Uterus (tissue), 3 donors: ENCODE measurements at regions not wholly inside any gene's neighbourhood (a gene's known extent, or its start where the extent isn't known, plus 50 kb on each side); places are given as distances from the start of the nearest gene placed in this dataset.

Experiments used
- DNase-seq, 2 donors: peaks; one replicate each; pipeline ENCODE4 v3.0.0-alpha.2; 2019 to 2020
- H3K27ac ChIP-seq, 2 donors: fragments of 200-600 bp; sonication (generic); 1 replicate in 1 of 2; 2 replicates in 1 of 2; pipeline ENCODE4 v1.5.1; 2016 to 2018
- H3K27me3 ChIP-seq, 2 donors: fragments of 200-600 bp; sonication (generic); one replicate each; pipeline ENCODE4 v1.5.1; 2018 to 2019; ENCODE audit warnings: control low read depth in 1 of 2
- H3K36me3 ChIP-seq, 2 donors: fragments of 200-600 bp; sonication (generic); one replicate each; pipeline ENCODE4 v1.5.1; 2019; ENCODE audit warnings: control low read depth in 1 of 2
- H3K4me1 ChIP-seq, 2 donors: fragments of 200-600 bp; sonication (generic); one replicate each; pipeline ENCODE4 v1.5.1; 2018 to 2019; ENCODE audit warnings: control low read depth in 1 of 2
- H3K4me3 ChIP-seq, 2 donors: fragments of 200-600 bp; sonication (generic); 1 replicate in 1 of 2; 2 replicates in 1 of 2; pipeline ENCODE4 v1.5.1; 2018 to 2019; ENCODE audit warnings: mild to moderate bottlenecking in 1 of 2
- H3K9me3 ChIP-seq, 2 donors: fragments of 200-600 bp; sonication (generic); one replicate each; pipeline ENCODE4 v1.5.1; 2019; ENCODE audit warnings: control low read depth in 1 of 2
- POLR2A ChIP-seq, 2 donors: fragments of 450-650 bp; IDR thresholded peaks; one replicate each; pipeline ENCODE4 v1.6.1; 2016; ENCODE audit warnings: antibody characterized with exemption in 2 of 2, mild to moderate bottlenecking in 1 of 2, moderate library complexity in 1 of 2
- intact Hi-C: fragments of 100-400 bp; cut with DNase I; formaldehyde crosslinking; loops from one replicate; pipeline ENCODE4 v1.15.1; 2023; ENCODE audit warnings: low total_unique reads
- TF ChIP-seq, protein P1 (sequence below), 4 experiments: fragments of 200-600 bp in 2 of 4; fragments of 450-650 bp in 2 of 4; sonication (generic) in 2 of 4; IDR thresholded peaks; one replicate each; pipeline ENCODE4 v1.5.1; 2016 to 2019; ENCODE audit warnings: antibody characterized with exemption in 4 of 4, mild to moderate bottlenecking in 2 of 4, moderate library complexity in 1 of 4
- donor health status: DM: yes; HTN: yes; CAD: no.

DNA sequence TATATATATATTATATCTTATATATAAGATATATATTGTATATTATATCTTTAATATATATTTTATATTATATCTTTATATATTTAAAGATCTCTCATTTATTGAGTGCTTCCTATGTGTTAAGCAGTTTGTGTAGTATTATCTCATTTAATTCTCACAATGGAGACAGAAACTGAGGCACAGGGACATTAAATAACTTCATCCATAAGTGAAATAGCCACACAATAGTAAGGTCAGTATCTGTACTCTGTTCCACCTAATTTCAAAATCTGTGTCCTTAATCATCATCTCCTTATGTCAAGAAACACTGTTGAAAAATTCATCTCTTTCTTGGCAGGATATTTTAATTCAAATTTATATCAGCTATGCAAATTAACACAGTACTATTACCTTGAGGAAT, 52.8 kb upstream of the CD302 start:
- TF ChIP-seq, protein P1, sequence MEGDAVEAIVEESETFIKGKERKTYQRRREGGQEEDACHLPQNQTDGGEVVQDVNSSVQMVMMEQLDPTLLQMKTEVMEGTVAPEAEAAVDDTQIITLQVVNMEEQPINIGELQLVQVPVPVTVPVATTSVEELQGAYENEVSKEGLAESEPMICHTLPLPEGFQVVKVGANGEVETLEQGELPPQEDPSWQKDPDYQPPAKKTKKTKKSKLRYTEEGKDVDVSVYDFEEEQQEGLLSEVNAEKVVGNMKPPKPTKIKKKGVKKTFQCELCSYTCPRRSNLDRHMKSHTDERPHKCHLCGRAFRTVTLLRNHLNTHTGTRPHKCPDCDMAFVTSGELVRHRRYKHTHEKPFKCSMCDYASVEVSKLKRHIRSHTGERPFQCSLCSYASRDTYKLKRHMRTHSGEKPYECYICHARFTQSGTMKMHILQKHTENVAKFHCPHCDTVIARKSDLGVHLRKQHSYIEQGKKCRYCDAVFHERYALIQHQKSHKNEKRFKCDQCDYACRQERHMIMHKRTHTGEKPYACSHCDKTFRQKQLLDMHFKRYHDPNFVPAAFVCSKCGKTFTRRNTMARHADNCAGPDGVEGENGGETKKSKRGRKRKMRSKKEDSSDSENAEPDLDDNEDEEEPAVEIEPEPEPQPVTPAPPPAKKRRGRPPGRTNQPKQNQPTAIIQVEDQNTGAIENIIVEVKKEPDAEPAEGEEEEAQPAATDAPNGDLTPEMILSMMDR (IDR thresholded peaks at IDR 0.05): no peak
- no peak for TF ChIP-seq POLR2A (IDR thresholded peaks at IDR 0.05)
- H3K36me3 ChIP-seq: no peaks in the 10 kb centered on the region
- no peak overlapping the region for H3K4me3 ChIP-seq
- H3K27me3 ChIP-seq: no peaks in the 10 kb centered on the region
- intact Hi-C loops: no loop called here
- no peaks in the 10 kb centered on the region for H3K4me1 ChIP-seq
- no peak overlapping the region for H3K27ac ChIP-seq
- DNase-seq: no peak
- no peaks in the 10 kb centered on the region for H3K9me3 ChIP-seq

DNA sequence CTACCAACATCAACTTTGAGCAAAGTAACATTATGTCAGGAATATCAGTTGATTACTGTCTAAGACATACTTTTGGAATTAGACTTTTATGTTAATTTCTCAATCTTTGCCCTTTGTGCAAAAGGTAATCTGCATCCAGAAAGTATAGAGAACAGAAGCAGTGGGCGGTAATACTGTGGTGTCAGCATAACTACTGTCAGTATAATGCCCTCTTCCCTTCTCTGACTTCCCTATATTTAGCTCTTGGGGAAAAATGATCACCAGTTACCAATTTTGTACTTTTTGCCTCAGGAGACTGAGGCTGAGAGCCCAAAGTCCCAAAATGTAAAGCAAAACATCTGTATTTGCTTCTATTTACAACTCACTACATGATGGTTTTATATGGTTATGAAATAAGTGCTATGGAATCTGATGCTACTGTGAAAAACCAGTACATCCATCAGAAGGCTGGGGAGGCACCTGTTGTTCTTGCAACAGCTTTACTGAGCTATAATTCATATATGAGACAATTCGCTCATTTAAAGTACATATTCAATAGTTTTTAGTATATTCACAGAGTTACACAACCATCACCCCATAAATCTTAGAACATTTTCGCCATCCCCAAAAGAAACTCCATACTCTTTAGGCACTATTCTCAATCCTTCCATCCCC, 51.3 kb upstream of the CD302 start:
- no peaks in the 10 kb centered on the region for H3K27me3 ChIP-seq
- no peaks in the 10 kb centered on the region for H3K9me3 ChIP-seq
- no peak for TF ChIP-seq POLR2A (IDR thresholded peaks at IDR 0.05)
- TF ChIP-seq, protein P1 (IDR thresholded peaks at IDR 0.05): no peak
- no peak overlapping the region for H3K4me3 ChIP-seq
- H3K4me1 ChIP-seq: no peaks in the 10 kb centered on the region
- intact Hi-C loops: no loop called here
- no peak for DNase-seq
- H3K27ac ChIP-seq: no peak overlapping the region
- no peaks in the 10 kb centered on the region for H3K36me3 ChIP-seq
